Stimulated activated CD8-positive, alpha-beta memory T cell treated with anti-CD3 and anti-CD28 coated beads, Interleukin-7, amount 100 ng/mL, for 24 hours (primary cell): ENCODE measurements at regions not wholly inside any gene's neighbourhood (a gene's known extent, or its start where the extent isn't known, plus 50 kb on each side); places are given as distances from the start of the nearest gene placed in this dataset.

Experiments
- DNase-seq: peaks from one replicate; pipeline ENCODE4 v3.0.0-alpha.2; 2020; ENCODE audit warnings: low read depth

GRCh38 chr21:16072737-16073136 lies 343.0 kb downstream of the USP25 start:
- DNase-seq: no peak

DNA sequence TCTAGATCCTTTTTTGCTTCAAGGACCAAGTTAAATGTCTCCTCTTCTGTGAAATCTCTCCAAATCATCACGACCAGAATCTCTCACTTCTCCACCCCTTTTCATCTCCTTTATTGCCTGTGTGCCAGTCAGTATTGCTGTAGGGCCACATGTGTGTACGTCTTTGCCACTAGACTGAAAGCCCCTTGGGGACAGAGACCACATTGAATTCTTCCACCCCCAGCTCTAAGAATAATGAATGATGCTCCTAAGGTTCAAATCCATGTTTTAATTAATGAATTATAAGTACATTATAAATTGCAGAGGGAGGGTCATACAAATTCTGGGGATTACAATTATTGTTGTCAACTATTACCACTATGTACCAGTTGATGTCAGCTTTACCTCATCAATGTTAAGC lies 343.8 kb downstream of the USP25 start:
- DNase-seq: no peak

- no peak for DNase-seq
Measured at GRCh38 chr21:16074950-16075489, 345.2 kb downstream of the USP25 start.

DNA sequence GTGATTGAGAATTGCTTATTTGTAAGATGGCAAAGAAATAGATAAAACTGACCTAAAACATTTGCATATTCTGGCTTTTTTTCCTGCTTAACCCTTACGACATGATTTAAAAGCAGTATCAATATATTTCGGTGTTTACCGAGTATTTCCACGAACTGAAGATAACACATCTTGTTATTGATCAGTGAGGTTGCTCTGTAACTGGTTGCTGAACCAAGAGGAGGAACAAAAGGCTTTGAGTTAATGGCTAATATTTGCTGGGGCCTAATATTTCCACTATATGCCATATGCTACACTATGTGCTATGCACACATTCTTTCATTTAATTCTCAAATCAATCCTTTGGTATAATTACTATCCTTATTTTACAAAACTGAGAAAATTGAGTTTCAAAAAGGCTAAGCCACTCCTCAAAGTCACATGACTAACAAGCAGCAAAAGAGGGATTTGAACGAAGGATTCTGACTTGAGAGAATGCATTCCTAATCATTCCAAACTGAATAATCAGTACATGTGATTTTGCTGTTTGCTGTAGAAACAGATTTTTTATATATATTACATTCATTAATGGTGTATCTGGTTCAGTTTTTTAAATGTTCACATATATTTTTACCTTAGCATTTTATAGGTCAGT lies 346.0 kb downstream of the USP25 start:
- no peak for DNase-seq

GRCh38 chr21:16076465-16076864 lies 346.7 kb downstream of the USP25 start:
- no peak for DNase-seq

- no peak for DNase-seq
Measured at GRCh38 chr21:16078382-16078781, 348.6 kb downstream of the USP25 start.

DNA sequence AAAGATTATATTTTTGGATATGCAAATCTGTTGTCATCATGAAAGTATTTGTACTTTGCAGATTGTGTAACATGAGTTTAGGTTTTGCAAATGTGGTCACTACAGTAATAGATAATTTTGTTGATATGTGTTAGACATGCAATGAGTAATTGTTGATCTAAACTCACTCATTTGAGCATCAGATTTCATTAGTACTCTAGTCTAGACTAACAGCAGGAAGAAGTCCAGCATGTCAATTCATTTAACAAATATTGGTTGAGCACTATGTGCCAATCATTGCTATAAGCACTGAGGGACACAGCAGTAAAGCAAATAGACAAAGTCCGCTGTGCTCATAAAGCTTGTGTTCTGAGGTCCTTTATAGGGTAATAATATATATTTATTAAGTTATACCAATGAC lies 350.0 kb downstream of the USP25 start:
- no peak for DNase-seq

DNA sequence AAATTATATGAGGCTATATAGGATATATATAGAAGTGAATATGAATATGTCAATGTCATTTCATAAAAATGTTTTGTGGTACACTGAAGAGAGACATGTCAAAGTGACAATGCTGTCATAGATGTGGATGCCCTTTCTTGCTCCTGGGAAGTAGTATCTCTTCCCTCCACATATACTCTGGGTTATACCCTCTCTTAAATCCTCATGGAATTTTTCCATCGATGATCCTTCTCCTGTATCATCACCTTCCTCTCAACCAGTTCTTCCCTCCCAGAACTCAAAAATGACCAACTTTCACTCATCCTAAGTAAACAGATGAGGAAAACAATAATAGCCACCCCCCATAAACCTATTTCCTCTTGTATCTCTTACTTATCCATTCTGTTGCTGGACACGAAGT lies 351.5 kb downstream of the USP25 start:
- DNase-seq: no peak

GRCh38 chr21:16082038-16082816 lies 352.4 kb downstream of the USP25 start:
- no peak for DNase-seq

GRCh38 chr21:16084776-16085364 lies 355.1 kb downstream of the USP25 start:
- DNase-seq: no peak

DNA sequence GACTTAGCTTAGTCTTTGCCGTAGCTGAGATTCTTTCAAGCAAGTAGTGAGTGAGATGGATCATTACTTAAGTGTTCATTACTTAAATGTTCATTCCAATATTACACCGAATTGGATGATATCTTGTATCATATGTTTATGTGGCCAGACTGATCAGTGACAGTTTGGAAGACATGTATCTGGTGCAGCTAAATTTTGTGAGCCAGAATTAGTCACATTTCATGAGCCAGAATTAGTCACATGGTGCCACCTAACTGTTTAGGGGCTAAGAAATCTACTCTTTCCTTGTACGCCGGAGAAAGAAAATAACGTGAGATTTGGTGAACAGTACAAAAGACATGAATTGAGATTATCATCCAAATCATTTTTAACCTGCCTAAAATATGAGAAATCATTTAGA lies 355.6 kb downstream of the USP25 start:
- no peak for DNase-seq

- no peak for DNase-seq
Measured at GRCh38 chr21:16086121-16086520, 356.3 kb downstream of the USP25 start.

DNA sequence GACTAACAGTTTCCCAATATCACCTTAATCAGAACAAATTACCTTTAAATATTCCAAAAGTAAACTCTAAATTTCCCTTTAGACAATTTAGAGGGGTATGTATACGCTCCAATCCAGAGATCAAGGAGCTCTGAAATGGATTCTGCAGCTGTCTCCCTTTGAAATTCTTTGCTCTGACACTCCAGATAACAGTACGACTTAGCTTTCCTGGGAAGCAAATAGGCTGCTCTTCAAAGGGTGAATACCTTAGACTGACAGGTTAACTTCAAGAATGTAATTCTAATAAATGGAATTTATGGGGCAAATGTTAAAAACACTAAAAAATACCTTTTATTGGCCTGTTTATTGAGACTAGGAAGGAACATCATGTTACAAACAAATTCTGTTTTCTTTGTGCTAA lies 357.2 kb downstream of the USP25 start:
- DNase-seq: no peak

- DNase-seq: no peak
Measured at GRCh38 chr21:16087523-16087922, 357.7 kb downstream of the USP25 start.

- no peak for DNase-seq
Measured at GRCh38 chr21:16088056-16088455, 358.3 kb downstream of the USP25 start.

DNA sequence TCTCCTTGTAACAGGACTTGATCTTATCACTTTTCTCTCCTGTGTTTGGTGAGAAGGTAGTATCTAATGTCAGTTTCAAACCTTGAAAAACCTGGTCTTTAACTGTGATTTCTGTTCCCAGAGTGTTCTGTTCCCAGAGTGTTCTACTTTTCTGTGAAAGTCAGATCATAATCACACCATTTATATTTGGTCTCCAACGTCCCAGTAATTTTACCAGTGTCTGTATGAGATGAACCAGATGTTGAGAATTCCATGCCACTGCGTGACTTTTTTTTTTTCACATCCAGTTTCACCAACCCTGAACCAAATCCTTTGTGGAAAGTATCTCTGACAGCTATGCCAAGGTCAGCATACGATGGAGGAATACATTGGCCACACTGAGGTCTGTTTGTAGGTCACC lies 365.2 kb downstream of the USP25 start:
- no peak for DNase-seq

GRCh38 chr21:16096988-16097387 lies 367.2 kb downstream of the USP25 start:
- no peak for DNase-seq

- DNase-seq: no peak
Measured at GRCh38 chr21:16102113-16102512, 372.3 kb downstream of the USP25 start.

DNA sequence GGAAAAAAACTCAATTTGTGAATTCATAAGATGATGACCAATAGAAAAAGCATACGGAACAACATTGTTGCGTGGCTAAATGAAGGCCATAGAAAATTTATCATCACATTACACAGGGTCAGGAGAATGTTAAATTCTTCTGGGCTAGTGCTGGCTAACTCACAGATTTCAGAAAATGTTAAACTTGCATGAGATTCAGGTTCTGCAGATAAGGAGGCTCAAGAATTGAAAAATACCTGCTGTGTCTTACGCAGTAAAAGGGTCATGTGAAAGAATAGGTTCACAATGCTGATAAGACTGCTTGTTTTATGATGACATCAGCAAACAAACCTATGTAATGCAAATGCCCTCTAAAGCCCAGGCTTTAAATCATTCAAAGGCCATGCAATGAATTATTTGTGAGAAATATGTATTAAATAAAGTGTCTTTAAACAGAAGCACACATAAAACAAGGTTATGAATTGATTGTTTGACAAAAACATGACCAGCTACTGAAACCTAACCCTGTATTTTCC lies 378.8 kb downstream of the USP25 start:
- no peak for DNase-seq

GRCh38 chr21:16113052-16113715 lies 383.4 kb downstream of the USP25 start:
- DNase-seq: no peak

GRCh38 chr21:16115461-16115860 lies 385.7 kb downstream of the USP25 start:
- no peak for DNase-seq

DNA sequence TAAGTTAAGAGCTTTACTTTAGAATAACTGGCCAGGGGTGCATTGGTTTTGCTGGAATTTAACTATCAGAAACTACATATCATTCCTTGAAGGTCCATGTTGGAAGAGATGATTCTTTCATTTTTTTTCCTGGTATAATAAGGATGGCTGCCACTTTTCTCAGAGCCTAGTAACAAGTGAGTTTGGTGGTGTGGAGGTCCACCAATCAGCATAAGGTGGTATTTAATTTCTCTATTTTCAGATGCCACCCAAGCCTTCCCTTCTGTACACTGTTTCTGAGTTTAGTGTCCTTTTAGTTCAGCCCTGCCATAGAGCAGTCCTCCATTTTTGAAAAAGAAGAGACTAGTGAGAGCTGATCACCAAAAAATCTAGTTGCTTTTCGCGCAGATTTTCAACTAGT lies 386.3 kb downstream of the USP25 start:
- DNase-seq: no peak
